SK-N-MC (cell line): ENCODE measurements at regions not wholly inside any gene's neighbourhood (a gene's known extent, or its start where the extent isn't known, plus 50 kb on each side); places are given as distances from the start of the nearest gene placed in this dataset.
"Not testable (repeated sequence)": the region's sequence is repeated elsewhere in the genome, so short reads cannot be mapped to it uniquely, and the experiment has no call there.

Experiments used
- DNase-seq: peaks from one replicate; pipeline ENCODE4 v3.0.0-alpha.2; 2011; ENCODE audit warnings: low read depth, low spot score
- H3K27ac ChIP-seq: fragments of 200-600 bp; sonication (generic); 2 replicates; pipeline ENCODE4 v1.5.1; 2016; ENCODE audit warnings: mixed run types
- H3K36me3 ChIP-seq: fragments of 200-600 bp; sonication (generic); 2 replicates; pipeline ENCODE4 v1.6.1; 2017; ENCODE audit warnings: antibody characterized with exemption, low read length, mixed read lengths; ENCODE audit not compliant: insufficient read depth
- H3K4me3 ChIP-seq: fragments of 200-600 bp; sonication (generic); 2 replicates; pipeline ENCODE4 v1.5.1; 2016
- H3K9ac ChIP-seq: fragments of 200-600 bp; sonication (generic); 2 replicates; pipeline ENCODE4 v1.8.0; 2017; ENCODE audit warnings: mixed run types, mixed read lengths; ENCODE audit not compliant: insufficient read length
- H3K9me3 ChIP-seq: fragments of 200-600 bp; sonication (generic); 2 replicates; pipeline ENCODE4 v1.6.1; 2017; ENCODE audit warnings: low read depth, mild to moderate bottlenecking, antibody characterized with exemption, low read length, moderate library complexity, mixed read lengths
- EZH2 ChIP-seq: fragments of 200-600 bp; sonication (generic); IDR thresholded peaks from one replicate; pipeline ENCODE4 v1.6.1; 2017; ENCODE audit warnings: antibody characterized with exemption
- FOXP2 ChIP-seq: optimal IDR thresholded peaks from 2 replicates; pipeline ENCODE3; 2011; ENCODE audit warnings: mild to moderate bottlenecking, moderate library complexity; ENCODE audit not compliant: insufficient read depth; ENCODE audit errors: extremely low read length, control extremely low read depth
- POLR2AphosphoS5 ChIP-seq: IDR thresholded peaks from 2 replicates; pipeline ENCODE4 v1.6.1; 2012; ENCODE audit warnings: mild to moderate bottlenecking, low read depth, low read length, borderline replicate concordance

GRCh38 chr5:118407958-118408357 lies 580.4 kb downstream of the DTWD2 start:
- H3K4me3 ChIP-seq: no peak overlapping the region
- no peak for TF ChIP-seq FOXP2
- TF ChIP-seq POLR2AphosphoS5: no peak
- no peak for TF ChIP-seq EZH2

GRCh38 chr5:118405650-118406061 lies 582.7 kb downstream of the DTWD2 start:
- H3K27ac ChIP-seq: no peak overlapping the region

More at GRCh38 chr5:118407958-118408357, 580.4 kb downstream of the DTWD2 start:
- Histone ChIP-seq H3K27ac (no peak overlapping the region), H3K9ac (no peak overlapping the region), H3K36me3 (no peaks in the 10 kb centered on the region), H3K9me3 (no peaks in the 10 kb centered on the region)
- no peak for DNase-seq

GRCh38 chr5:118397236-118397635 lies 591.1 kb downstream of the DTWD2 start:
- no peak overlapping the region for H3K4me3 ChIP-seq
- H3K9me3 ChIP-seq: no peaks in the 10 kb centered on the region
- H3K27ac ChIP-seq: no peak overlapping the region
- H3K36me3 ChIP-seq: no peaks in the 10 kb centered on the region
- no peak for TF ChIP-seq EZH2
- no peak for TF ChIP-seq POLR2AphosphoS5
- DNase-seq: no peak
- H3K9ac ChIP-seq: no peak overlapping the region

More at GRCh38 chr5:118405650-118406061, 582.7 kb downstream of the DTWD2 start:
- no peak for DNase-seq
- Histone ChIP-seq H3K4me3 (no peak overlapping the region), H3K36me3 (no peaks in the 10 kb centered on the region), H3K9me3 (no peaks in the 10 kb centered on the region), H3K9ac (no peak overlapping the region)
- no peak for TF ChIP-seq EZH2
- no peak for TF ChIP-seq POLR2AphosphoS5
- no peak for TF ChIP-seq FOXP2

GRCh38 chr5:118392491-118392890 lies 595.9 kb downstream of the DTWD2 start:
- TF ChIP-seq POLR2AphosphoS5 (no peak), EZH2 (no peak), FOXP2 (no peak)
- DNase-seq: no peak
- H3K36me3 ChIP-seq: no peaks in the 10 kb centered on the region
- no peaks in the 10 kb centered on the region for H3K9me3 ChIP-seq
- no peak overlapping the region for H3K9ac ChIP-seq
- no peak overlapping the region for H3K4me3 ChIP-seq
- no peak overlapping the region for H3K27ac ChIP-seq

- not testable (repeated sequence) for H3K36me3 ChIP-seq, H3K4me3 ChIP-seq, H3K27ac ChIP-seq, H3K9ac ChIP-seq, H3K9me3 ChIP-seq, DNase-seq
Observed at GRCh38 chr5:118382931-118383330, 605.4 kb downstream of the DTWD2 start.

GRCh38 chr5:118379470-118379869 lies 608.9 kb downstream of the DTWD2 start:
- Histone ChIP-seq H3K36me3 (no peaks in the 10 kb centered on the region), H3K27ac (no peak overlapping the region), H3K4me3 (no peak overlapping the region), H3K9ac (no peak overlapping the region), H3K9me3 (no peaks in the 10 kb centered on the region)
- no peak for DNase-seq
- TF ChIP-seq POLR2AphosphoS5 (no peak), FOXP2 (no peak), EZH2 (no peak)

GRCh38 chr5:118378959-118379358 lies 609.4 kb downstream of the DTWD2 start:
- no peaks in the 10 kb centered on the region for H3K36me3 ChIP-seq
- H3K4me3 ChIP-seq: no peak overlapping the region
- no peaks in the 10 kb centered on the region for H3K9me3 ChIP-seq
- no peak overlapping the region for H3K27ac ChIP-seq
- TF ChIP-seq EZH2 (no peak), FOXP2 (no peak), POLR2AphosphoS5 (no peak)
- no peak overlapping the region for H3K9ac ChIP-seq
- DNase-seq: no peak

- Histone ChIP-seq H3K36me3 (no peaks in the 10 kb centered on the region), H3K9ac (no peak overlapping the region), H3K9me3 (no peaks in the 10 kb centered on the region), H3K27ac (no peak overlapping the region), H3K4me3 (no peak overlapping the region)
- TF ChIP-seq FOXP2 (no peak), EZH2 (no peak), POLR2AphosphoS5 (no peak)
- no peak for DNase-seq
Observed at GRCh38 chr5:118377420-118377819, 610.9 kb downstream of the DTWD2 start.

- H3K9ac ChIP-seq: no peak overlapping the region
- TF ChIP-seq FOXP2 (no peak), EZH2 (no peak), POLR2AphosphoS5 (no peak)
- no peak for DNase-seq
- no peaks in the 10 kb centered on the region for H3K36me3 ChIP-seq
- no peak overlapping the region for H3K4me3 ChIP-seq
- H3K9me3 ChIP-seq: no peaks in the 10 kb centered on the region
- no peak overlapping the region for H3K27ac ChIP-seq
Observed at GRCh38 chr5:118371973-118372831, 616.1 kb downstream of the DTWD2 start.
